GM20431 (cell line): ENCODE measurements at regions not wholly inside any gene's neighbourhood (a gene's known extent, or its start where the extent isn't known, plus 50 kb on each side); places are given as distances from the start of the nearest gene placed in this dataset.
"Not testable (repeated sequence)": the region's sequence is repeated elsewhere in the genome, so short reads cannot be mapped to it uniquely, and the experiment has no call there.

ENCODE experiments used
- in situ Hi-C: fragments of 300-500 bp; cut with MseI, MboI; formaldehyde crosslinking; loops from one replicate; pipeline ENCODE4 v1.15.0; 2020; ENCODE audit warnings: low sequenced_read_pairs; ENCODE audit not compliant: unreplicated experiment

GRCh38 chr9:85487872-85488271 is 253.9 kb downstream of the AGTPBP1 start:
- in situ Hi-C loops: no loop called here

DNA sequence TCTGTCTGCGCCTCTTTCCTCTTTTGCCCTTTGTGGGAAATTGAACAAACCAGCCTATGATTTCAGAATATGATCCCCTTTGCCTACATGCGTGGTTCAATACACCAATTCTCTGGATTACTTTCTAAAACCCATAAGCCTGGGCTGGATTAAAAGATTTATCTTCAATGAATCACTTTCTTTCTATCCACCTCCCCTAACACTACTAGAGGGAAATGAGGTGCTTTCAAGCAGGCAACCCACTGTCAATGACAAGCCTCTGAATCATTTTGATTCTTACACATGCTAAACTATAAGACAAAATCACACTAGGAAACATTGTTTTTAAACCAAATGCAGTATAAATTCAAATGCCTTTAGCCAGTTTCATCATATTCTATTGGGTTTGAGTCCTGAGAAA is 257.5 kb downstream of the AGTPBP1 start:
- in situ Hi-C loops: no loop called here

DNA sequence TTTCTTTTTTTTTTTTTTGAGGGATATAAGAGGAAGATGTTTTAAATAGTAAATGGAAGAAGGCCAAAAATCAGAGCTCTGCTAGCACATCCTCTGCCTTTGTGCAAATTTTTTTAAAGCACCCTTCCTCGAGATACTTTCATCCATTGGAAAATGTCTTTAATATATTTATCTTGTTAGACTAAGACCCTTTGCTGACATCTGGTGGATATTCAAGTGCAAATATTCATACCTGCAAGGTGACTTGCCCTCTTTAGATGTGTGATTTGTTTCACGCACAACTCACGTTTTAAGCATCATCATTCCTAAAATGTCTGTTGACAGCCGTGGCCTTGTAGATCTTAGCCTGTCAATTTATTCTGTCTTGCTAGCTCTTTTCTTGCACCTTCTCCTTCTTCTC is 258.5 kb downstream of the AGTPBP1 start:
- in situ Hi-C loops: no loop called here

- in situ Hi-C loops: no loop called here
Measured at GRCh38 chr9:85479305-85479704, 262.4 kb downstream of the AGTPBP1 start.

GRCh38 chr9:85478847-85479246 is 262.9 kb downstream of the AGTPBP1 start:
- in situ Hi-C loops: no loop called here

- in situ Hi-C loops: not testable (repeated sequence)
Measured at GRCh38 chr9:85474896-85475295, 266.9 kb downstream of the AGTPBP1 start.

DNA sequence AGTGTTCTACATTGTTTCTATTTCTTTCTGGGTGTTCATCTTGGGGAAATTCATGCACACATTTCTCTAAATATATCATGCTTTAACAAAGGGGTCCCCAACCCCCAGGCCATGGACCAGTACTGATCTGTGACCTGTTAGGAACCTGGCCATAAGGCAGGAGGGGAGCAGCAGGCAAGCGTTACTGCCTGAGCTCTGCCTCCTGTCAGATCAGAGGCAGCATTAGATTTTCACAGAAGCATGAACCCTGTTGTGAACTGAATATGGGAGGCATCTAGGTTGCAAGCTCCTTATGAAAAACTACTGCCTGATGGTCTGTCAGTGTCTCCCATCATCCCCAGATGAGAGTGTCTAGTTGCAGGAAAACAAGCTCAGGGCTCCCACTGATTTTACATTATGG is 270.0 kb downstream of the AGTPBP1 start:
- in situ Hi-C loops: no loop called here

DNA sequence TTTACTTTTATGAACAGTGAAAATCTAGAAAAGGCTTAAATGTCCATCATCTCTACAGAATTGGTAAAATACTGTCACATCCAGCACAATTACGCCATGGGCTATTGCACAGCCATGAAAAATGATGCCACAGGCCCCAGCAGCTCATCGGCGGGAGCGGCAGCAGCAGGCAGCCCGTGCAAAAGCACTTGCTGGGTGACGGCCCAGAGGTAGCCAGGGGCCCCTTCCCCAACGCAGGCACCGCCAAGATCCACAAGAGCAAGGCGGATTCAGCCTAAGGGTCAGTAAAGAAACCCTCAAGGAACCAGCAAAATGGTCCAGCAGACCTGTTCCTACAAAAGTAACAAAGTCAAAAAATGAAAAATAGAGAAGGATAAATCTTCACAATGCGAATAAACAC is 272.7 kb downstream of the AGTPBP1 start:
- in situ Hi-C loops: no loop called here

- in situ Hi-C loops: no loop called here
Measured at GRCh38 chr9:85466834-85467233, 274.9 kb downstream of the AGTPBP1 start.

DNA sequence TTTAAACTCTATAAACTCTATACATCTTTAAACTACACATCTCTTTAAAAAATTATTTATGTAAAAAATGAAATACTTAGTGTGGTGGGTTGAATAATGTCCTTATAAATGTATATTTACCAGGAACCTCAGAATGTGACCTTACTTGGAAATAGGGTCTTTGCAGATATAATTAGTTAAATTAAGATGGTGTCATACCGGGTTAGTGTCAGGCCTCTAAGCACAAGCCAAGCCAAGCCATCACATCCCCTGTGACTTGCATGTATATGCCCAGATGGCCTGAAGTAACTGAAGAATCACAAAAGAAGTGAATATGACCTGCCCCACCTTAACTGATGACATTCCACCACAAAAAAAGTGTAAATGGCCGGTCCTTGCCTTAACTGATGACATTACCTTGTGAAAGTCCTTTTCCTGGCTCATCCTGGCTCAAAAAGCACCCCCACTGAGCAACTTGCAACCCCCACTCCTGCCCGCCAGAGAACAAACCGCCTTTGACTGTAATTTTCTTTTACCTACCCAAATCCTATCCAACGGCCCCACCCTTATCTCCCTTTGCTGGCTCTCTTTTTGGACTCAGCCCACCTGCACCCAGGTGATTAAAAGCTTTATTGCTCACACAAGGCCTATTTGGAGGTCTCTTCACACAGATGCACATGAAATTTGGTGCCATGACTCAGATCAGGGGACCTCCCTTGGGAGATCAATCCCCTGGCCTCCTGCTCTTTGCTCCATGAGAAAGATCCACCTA is 283.5 kb downstream of the AGTPBP1 start:
- in situ Hi-C loops: not testable (repeated sequence)

- in situ Hi-C loops: no loop called here
Measured at GRCh38 chr9:85453850-85454249, 287.9 kb downstream of the AGTPBP1 start.

DNA sequence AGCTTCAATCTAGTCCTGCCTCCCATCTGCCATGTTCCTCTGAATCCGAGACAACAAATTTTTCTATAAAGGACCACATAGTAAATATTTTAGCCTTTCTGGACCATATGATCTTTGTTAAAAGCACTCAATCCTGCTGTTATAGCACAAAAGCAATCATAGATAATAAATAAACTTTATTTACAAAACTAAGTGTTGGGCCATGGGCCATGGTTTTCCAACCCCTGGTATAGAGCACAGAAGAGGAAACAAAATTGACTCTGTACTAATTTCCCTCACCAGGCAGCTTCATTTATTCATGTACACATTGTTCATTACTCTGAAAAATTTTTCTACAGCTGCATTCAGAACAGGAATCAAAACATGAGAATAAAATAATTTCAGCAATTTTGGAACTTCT is 288.9 kb downstream of the AGTPBP1 start:
- in situ Hi-C loops: no loop called here

- in situ Hi-C loops: no loop called here
Measured at GRCh38 chr9:85451680-85452079, 290.1 kb downstream of the AGTPBP1 start.

- in situ Hi-C loops: loop anchor here (25.0 kb wide), 1 partner anchor 1034 kb away; no protein-coding TSS in a partner anchor
Measured at GRCh38 chr9:85445887-85446286, 295.9 kb downstream of the AGTPBP1 start.

- in situ Hi-C loops: loop anchor here (25.0 kb wide), 1 partner anchor 1032 kb away; no protein-coding TSS in a partner anchor
Measured at GRCh38 chr9:85444243-85444642, 297.5 kb downstream of the AGTPBP1 start.

DNA sequence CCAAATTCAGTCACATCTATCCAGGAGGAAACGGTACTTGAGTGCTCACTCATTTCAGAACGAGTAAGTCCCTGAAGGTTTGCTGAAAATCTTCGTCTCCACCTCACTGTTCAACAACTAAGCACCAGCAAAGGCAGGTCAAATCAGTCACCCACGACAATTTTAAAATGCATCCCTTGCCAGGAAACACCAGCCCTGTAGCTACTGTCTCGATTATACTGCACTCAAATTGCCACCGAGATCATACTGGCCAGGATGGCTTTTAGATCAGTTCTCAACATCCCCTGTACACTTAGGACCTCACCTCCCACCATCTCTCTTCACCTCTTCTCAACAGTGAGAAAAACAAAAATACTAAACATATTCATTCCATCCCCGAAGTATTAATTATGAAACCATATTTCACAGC is 298.6 kb downstream of the AGTPBP1 start:
- in situ Hi-C loops: loop anchor here (25.0 kb wide), 1 partner anchor 1031 kb away; no protein-coding TSS in a partner anchor

- in situ Hi-C loops: loop anchor here (25.0 kb wide), 1 partner anchor 1027 kb away; no protein-coding TSS in a partner anchor
Measured at GRCh38 chr9:85439791-85440190, 302.0 kb downstream of the AGTPBP1 start.

- in situ Hi-C loops: loop anchor here (25.0 kb wide), 1 partner anchor 1022 kb away; no protein-coding TSS in a partner anchor
Measured at GRCh38 chr9:85433956-85434355, 307.8 kb downstream of the AGTPBP1 start.

- in situ Hi-C loops: loop anchor here (25.0 kb wide), 1 partner anchor 1021 kb away; no protein-coding TSS in a partner anchor
Measured at GRCh38 chr9:85433551-85433950, 308.2 kb downstream of the AGTPBP1 start.

DNA sequence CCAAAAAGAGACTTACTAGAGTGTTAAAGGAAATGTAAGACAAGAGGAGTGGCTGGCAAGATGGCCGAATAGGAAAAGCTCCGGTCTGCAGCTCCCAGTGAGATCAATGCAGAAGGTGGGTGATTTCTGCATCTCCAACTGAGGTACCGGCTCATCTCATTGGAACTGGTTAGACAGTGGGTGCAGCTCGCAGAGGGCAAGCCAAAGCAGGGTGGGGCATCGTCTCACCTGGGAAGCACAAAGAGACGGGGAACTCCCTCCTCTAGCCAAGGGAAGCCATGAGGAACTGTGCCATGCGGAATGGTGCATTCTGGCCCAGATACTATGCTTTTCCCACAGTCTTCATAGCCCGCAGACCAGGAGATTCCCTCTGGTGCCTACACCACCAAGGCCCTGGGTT is 308.7 kb downstream of the AGTPBP1 start:
- in situ Hi-C loops: loop anchor here (25.0 kb wide), 1 partner anchor 1021 kb away; no protein-coding TSS in a partner anchor

DNA sequence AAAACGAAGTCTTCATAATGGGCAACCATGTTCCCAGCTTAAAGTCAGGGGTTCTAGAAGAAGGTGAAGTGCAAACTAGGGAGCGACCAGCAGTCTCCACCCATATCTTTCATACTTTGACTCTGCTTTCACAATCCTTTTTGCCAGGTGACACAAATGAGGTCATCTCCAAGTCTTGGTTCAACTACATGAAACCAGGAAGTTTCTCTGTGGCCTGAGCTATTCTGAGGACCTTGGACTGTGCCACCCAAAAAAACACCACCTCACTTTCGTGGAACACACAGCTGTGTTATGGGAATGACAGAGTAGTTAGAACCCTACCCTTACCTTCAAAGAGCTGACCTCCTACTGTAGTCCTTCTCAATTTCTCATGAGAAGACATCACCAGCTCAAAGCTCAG is 309.2 kb downstream of the AGTPBP1 start:
- in situ Hi-C loops: loop anchor here (25.0 kb wide), 1 partner anchor 1020 kb away; no protein-coding TSS in a partner anchor
